ENCODE measurements at regions not wholly inside any gene's neighbourhood (a gene's known extent, or its start where the extent isn't known, plus 50 kb on each side); places are given as distances from the start of the nearest gene placed in this dataset.
"Not testable (repeated sequence)": the region's sequence is repeated elsewhere in the genome, so short reads cannot be mapped to it uniquely, and the experiment has no call there.

DNA sequence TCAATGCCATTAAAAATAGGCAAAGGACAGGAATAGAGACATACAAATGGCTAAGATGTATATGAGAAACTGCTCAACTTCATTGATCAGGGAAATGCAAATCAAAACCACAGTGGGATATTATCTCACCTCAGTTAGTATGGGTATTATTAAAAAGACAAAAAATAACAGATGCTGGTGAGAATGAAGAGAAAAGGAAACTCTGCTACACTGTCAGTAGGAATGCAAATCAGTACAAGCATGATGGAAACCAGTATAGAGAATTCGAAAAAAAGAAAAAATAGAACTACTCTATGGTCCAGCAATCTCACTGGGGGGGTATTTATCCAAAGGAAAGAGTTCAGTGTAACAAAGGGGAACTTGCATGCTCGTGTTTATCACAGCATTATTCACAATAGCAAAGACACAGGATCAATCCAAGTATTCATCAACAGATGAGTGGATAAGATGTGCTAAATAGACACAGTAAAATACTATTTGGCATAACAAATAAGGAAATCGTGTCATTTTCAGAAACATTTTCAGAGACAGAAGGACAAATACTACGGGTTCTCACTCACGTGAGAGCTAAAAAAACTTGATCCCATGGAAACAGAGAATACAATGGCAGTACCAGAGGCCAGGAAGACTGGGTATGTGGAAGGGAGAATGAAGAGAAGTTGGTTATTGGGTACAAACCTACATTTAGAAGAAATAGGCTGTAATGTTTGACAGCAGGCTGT, 60.6 kb downstream of the CCDC74A start:
- Histone ChIP-seq H2AFZ (ENCODE audit: insufficient read depth, low read depth, low read length, poor library complexity, severe bottlenecking) (no peak overlapping the region), H3K4me2 (replicated peaks; ENCODE audit: extremely low read depth, low read length, poor library complexity, severe bottlenecking) (no peak overlapping the region), H3K9me3 (replicated peaks in 1 of 2; ENCODE audit: control insufficient read depth in 1 of 2, insufficient read depth in 1 of 2, low read length in 2 of 2) (no peaks in the 10 kb centered on the region), H3K4me1 (ENCODE audit: control insufficient read depth in 1 of 2, insufficient read depth in 2 of 2, low read length in 2 of 2) (no peaks in the 10 kb centered on the region), H4K20me1 (ENCODE audit: insufficient read depth, low read length) (no peaks in the 10 kb centered on the region), H3K27me3 (ENCODE audit: control insufficient read depth in 2 of 2, insufficient read depth in 2 of 2, low read length in 2 of 2) (no peaks in the 10 kb centered on the region), H3K4me3 (replicated peaks in 1 of 3; ENCODE audit: low read depth in 2 of 3, low read length in 3 of 3) (no peak overlapping the region), H3K79me2 (ENCODE audit: insufficient read depth, low read length) (no peaks in the 10 kb centered on the region), H3K27ac (ENCODE audit: low read depth in 1 of 2, low read length in 2 of 2) (no peak overlapping the region), H3K9ac (ENCODE audit: insufficient read depth, low read length, poor library complexity, severe bottlenecking) (no peak overlapping the region), H3K36me3 (replicated peaks in 1 of 2; ENCODE audit: control insufficient read depth in 1 of 2, insufficient read depth in 2 of 2, low read length in 2 of 2) (no peaks in the 10 kb centered on the region)
- H3K36me3 Mint-ChIP-seq = no peaks in the 10 kb centered on the region
- 90% methylated on average over 3 of the region's 5 CpGs for WGBS (ENCODE audit: insufficient coverage)
- TF ChIP-seq, protein P1, sequence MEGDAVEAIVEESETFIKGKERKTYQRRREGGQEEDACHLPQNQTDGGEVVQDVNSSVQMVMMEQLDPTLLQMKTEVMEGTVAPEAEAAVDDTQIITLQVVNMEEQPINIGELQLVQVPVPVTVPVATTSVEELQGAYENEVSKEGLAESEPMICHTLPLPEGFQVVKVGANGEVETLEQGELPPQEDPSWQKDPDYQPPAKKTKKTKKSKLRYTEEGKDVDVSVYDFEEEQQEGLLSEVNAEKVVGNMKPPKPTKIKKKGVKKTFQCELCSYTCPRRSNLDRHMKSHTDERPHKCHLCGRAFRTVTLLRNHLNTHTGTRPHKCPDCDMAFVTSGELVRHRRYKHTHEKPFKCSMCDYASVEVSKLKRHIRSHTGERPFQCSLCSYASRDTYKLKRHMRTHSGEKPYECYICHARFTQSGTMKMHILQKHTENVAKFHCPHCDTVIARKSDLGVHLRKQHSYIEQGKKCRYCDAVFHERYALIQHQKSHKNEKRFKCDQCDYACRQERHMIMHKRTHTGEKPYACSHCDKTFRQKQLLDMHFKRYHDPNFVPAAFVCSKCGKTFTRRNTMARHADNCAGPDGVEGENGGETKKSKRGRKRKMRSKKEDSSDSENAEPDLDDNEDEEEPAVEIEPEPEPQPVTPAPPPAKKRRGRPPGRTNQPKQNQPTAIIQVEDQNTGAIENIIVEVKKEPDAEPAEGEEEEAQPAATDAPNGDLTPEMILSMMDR (IDR thresholded peaks at IDR 0.05) = no peak
- peaks cover 2 to 3% (median 2%) of the 10 kb centered on the region in 3 donors for H3K27me3 Mint-ChIP-seq (ENCODE audit: low read depth in 3 of 3)
- intact Hi-C loops (cut with micrococcal nuclease) = no loop called here
- no peak overlapping the region for H3K27ac Mint-ChIP-seq
- no peaks in the 10 kb centered on the region for H3K4me1 Mint-ChIP-seq
- peaks cover 0 to 3% (median 0%) of the 10 kb centered on the region in 7 donors for H3K9me3 Mint-ChIP-seq
- DNase-seq = no peak
- no peak overlapping the region for H3K4me3 Mint-ChIP-seq

DNA sequence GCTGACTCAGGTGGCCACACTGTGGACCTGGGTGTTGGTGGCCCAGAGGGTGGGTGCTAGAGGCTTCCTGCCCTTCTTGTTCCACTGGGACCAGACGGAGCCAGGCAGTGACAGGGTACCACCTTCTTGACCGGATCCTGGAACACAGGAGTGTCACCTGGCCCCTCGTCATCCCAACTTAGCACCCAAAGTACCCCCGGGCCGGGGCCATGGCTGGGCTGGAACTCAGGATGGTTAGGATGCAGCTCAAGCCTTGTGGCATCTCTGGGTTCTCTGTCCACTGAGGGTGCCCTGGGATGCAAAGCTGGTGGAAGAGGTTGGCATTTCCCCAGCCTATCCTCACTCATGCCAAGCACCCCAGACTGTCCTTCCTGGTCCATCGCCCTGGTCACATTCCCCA, 61.4 kb downstream of the CCDC74A start:
- H2AFZ ChIP-seq (ENCODE audit: insufficient read depth, low read depth, low read length, poor library complexity, severe bottlenecking); H3K27ac Mint-ChIP-seq; H3K4me1 Mint-ChIP-seq; H3K4me3 Mint-ChIP-seq; H3K27me3 ChIP-seq (ENCODE audit: control insufficient read depth in 2 of 2, insufficient read depth in 2 of 2, low read length in 2 of 2); H3K9me3 Mint-ChIP-seq; H3K4me1 ChIP-seq (ENCODE audit: control insufficient read depth in 1 of 2, insufficient read depth in 2 of 2, low read length in 2 of 2); DNase-seq; H3K4me2 ChIP-seq (replicated peaks; ENCODE audit: extremely low read depth, low read length, poor library complexity, severe bottlenecking); H3K79me2 ChIP-seq (ENCODE audit: insufficient read depth, low read length); H3K27me3 Mint-ChIP-seq (ENCODE audit: low read depth in 3 of 3); H3K27ac ChIP-seq (ENCODE audit: low read depth in 1 of 2, low read length in 2 of 2); H3K36me3 Mint-ChIP-seq; H3K9me3 ChIP-seq (replicated peaks in 1 of 2; ENCODE audit: control insufficient read depth in 1 of 2, insufficient read depth in 1 of 2, low read length in 2 of 2); H3K4me3 ChIP-seq (replicated peaks in 1 of 3; ENCODE audit: low read depth in 2 of 3, low read length in 3 of 3); intact Hi-C loops (cut with micrococcal nuclease); H3K9ac ChIP-seq (ENCODE audit: insufficient read depth, low read length, poor library complexity, severe bottlenecking); H4K20me1 ChIP-seq (ENCODE audit: insufficient read depth, low read length); H3K36me3 ChIP-seq (replicated peaks in 1 of 2; ENCODE audit: control insufficient read depth in 1 of 2, insufficient read depth in 2 of 2, low read length in 2 of 2): not testable (repeated sequence)
- 93% methylated on average over 2 of the region's 6 CpGs for WGBS (ENCODE audit: insufficient coverage)
